HepG2 (cell line): ENCODE measurements at regions not wholly inside any gene's neighbourhood (a gene's known extent, or its start where the extent isn't known, plus 50 kb on each side); places are given as distances from the start of the nearest gene placed in this dataset.

Experiments used
- ATAC-seq: fragments of 200-7000 bp; cut with Tn5 transposase; 3 replicates; pipeline ENCODE4 v1.9.1; 2020; ENCODE audit warnings: mild to moderate bottlenecking, moderate library complexity
- BruUV-seq: library from RNA; stranded (reverse); fragments of 400-500 nt; replicated peaks from 2 replicates; lab custom pipeline; 2021; lab: Mats Ljungman, UMichigan
- CTCF ChIA-PET: fragments of 300-600 bp; formaldehyde crosslinking; extraction: SDS; loops from one replicate; lab custom pipeline; 2021; ENCODE audit warnings: low total read pairs, inconsistent platforms, low intra/inter-chr PET ratio; lab: Yijun Ruan, JAX
- POLR2A ChIA-PET: fragments of 350-600 bp; sonication (Branson Sonifier 250); formaldehyde crosslinking; loops from one replicate; lab custom pipeline; 2020; ENCODE audit warnings: antibody characterized with exemption, inconsistent platforms; lab: Yijun Ruan, JAX
- DNase-seq: peaks from one replicate; pipeline ENCODE4 v3.0.0-alpha.2; 2015; ENCODE audit warnings: low spot score
- FAIRE-seq: peaks from 3 replicates; lab custom pipeline; 2011; peaks lifted over from hg19 to GRCh38; lab: Jason Lieb, UNC
- H2AFZ ChIP-seq: one replicate; pipeline ENCODE4 v1.6.1; 2011; ENCODE audit warnings: low read length, inconsistent platforms
- H3K27ac ChIP-seq: fragments of 300-600 bp; 3 replicates; pipeline ENCODE4 v1.8.0; 2011; ENCODE audit warnings: mixed run types, mild to moderate bottlenecking, mixed read lengths, low read length, inconsistent platforms; ENCODE audit not compliant: insufficient read depth; ENCODE audit errors: extremely low read length
- H3K27me3 ChIP-seq, 2 experiments: fragments of 200-600 bp in 1 of 2; 2 replicates in 1 of 2; 3 replicates in 1 of 2; pipeline versions ENCODE4 v1.6.0 to v1.8.0; 2011; ENCODE audit warnings: low read length in 2 of 2, mild to moderate bottlenecking in 2 of 2, moderate library complexity in 2 of 2, inconsistent platforms in 1 of 2; ENCODE audit not compliant: insufficient read depth in 2 of 2, control insufficient read depth in 1 of 2
- H3K36me3 ChIP-seq, 2 experiments: fragments of 200-600 bp in 1 of 2; replicated peaks in 1 of 2; 2 replicates in 1 of 2; 3 replicates in 1 of 2; pipeline versions ENCODE4 v1.5.1 to v1.8.0; 2011; ENCODE audit warnings: low read length in 2 of 2, inconsistent platforms in 1 of 2; ENCODE audit not compliant: insufficient read depth in 2 of 2, control insufficient read depth in 1 of 2
- H3K4me1 ChIP-seq: 2 replicates; pipeline ENCODE4 v1.5.1; 2012; ENCODE audit warnings: low read length, inconsistent platforms; ENCODE audit not compliant: insufficient read depth
- H3K4me2 ChIP-seq: 2 replicates; pipeline ENCODE4 v1.6.0; 2011; ENCODE audit warnings: low read depth, low read length, inconsistent platforms
- H3K4me3 ChIP-seq, 3 experiments: fragments of 200-600 bp in 1 of 3; sonication (generic), shearing (Covaris generic) in 1 of 3; replicated peaks in 1 of 3; 2 replicates each; pipeline ENCODE4 v1.5.1; 2011 to 2016; ENCODE audit warnings: low read length in 3 of 3, inconsistent platforms in 2 of 3, low read depth in 2 of 3, mild to moderate bottlenecking in 2 of 3, control low read depth in 1 of 3, mixed read lengths in 1 of 3; ENCODE audit not compliant: insufficient read depth in 1 of 3
- H3K79me2 ChIP-seq: one replicate; pipeline ENCODE4 v1.6.1; 2011; ENCODE audit warnings: low read length, inconsistent platforms; ENCODE audit not compliant: insufficient read depth
- H3K9ac ChIP-seq: 2 replicates; pipeline ENCODE4 v1.6.0; 2011; ENCODE audit warnings: mild to moderate bottlenecking, low read depth, low read length, inconsistent platforms; ENCODE audit not compliant: insufficient read depth
- H3K9me3 ChIP-seq: 2 replicates; pipeline ENCODE4 v1.5.1; 2012; ENCODE audit warnings: mild to moderate bottlenecking, low read length
- H4K20me1 ChIP-seq: 2 replicates; pipeline ENCODE4 v1.6.0; 2011; ENCODE audit warnings: inconsistent platforms, mild to moderate bottlenecking, low read length, moderate library complexity; ENCODE audit not compliant: insufficient read depth
- CENPBD1 ChIP-seq: sonication (generic); formaldehyde crosslinking; IDR thresholded peaks from 2 replicates; pipeline ENCODE4 v1.8.0; 2022; ENCODE audit warnings: missing genetic modification reagents, low read depth, mild to moderate bottlenecking, borderline replicate concordance
- ESRRA ChIP-seq: sonication (generic); formaldehyde crosslinking; IDR thresholded peaks from 2 replicates; pipeline ENCODE4 v1.5.1; 2020; ENCODE audit warnings: mild to moderate bottlenecking, low read depth, missing genetic modification reagents
- KLF15 ChIP-seq: sonication (generic); formaldehyde crosslinking; IDR thresholded peaks from 2 replicates; pipeline ENCODE4 v1.8.1; 2023; ENCODE audit warnings: borderline replicate concordance, mild to moderate bottlenecking, inconsistent platforms, missing genetic modification reagents, mixed read lengths
- SOX5 ChIP-seq: IDR thresholded peaks from 2 replicates; pipeline ENCODE4 v1.6.1; 2016; ENCODE audit warnings: borderline replicate concordance
- SRF ChIP-seq: IDR thresholded peaks from 2 replicates; pipeline ENCODE4 v1.6.1; 2011; ENCODE audit warnings: mild to moderate bottlenecking, low read depth, low read length, moderate library complexity
- ZBTB10 ChIP-seq: sonication (generic); formaldehyde crosslinking; IDR thresholded peaks from 2 replicates; pipeline ENCODE4 v1.4.0; 2020; ENCODE audit warnings: missing genetic modification reagents, borderline replicate concordance
- ZBTB43 ChIP-seq: sonication (generic); formaldehyde crosslinking; conservative IDR thresholded peaks from 2 replicates; pipeline ENCODE4 v1.4.0; 2020; ENCODE audit warnings: missing genetic modification reagents
- ZFP62 ChIP-seq: sonication (generic); formaldehyde crosslinking; IDR thresholded peaks from 2 replicates; pipeline ENCODE4 v1.4.0; 2020; ENCODE audit warnings: missing genetic modification reagents
- ZNF20 ChIP-seq: sonication (generic); formaldehyde crosslinking; IDR thresholded peaks from 2 replicates; pipeline ENCODE4 v1.4.0; 2020; ENCODE audit warnings: mild to moderate bottlenecking, moderate library complexity, missing genetic modification reagents
- WGBS: methylation state at CpG from one replicate; pipeline ENCODE4 v1.1.6; 2017; ENCODE audit warnings: low lambda C conversion rate; 5-methylcytosine and 5-hydroxymethylcytosine counted together
- in situ Hi-C: cut with HindIII; loops from 2 replicates; pipeline ENCODE4 v1.10.0; 2017; ENCODE audit warnings: low pct_unique_long_range_greater_than_20kb; ENCODE audit not compliant: extremely low pct_ligation_motif_present
- intact Hi-C: fragments of 100-400 bp; cut with micrococcal nuclease; formaldehyde crosslinking; loops from one replicate; pipeline ENCODE4 v1.10.0; 2022; ENCODE audit not compliant: unreplicated experiment

GRCh38 chr11:127458561-127458960, 458.0 kb upstream of the KIRREL3 start:
- TF ChIP-seq SRF (no peak), ZFP62 (CRISPR knock-in tag) (no peak), ZBTB43 (no peak), KLF15 (no peak), ZNF20 (CRISPR knock-in tag) (no peak), SOX5 (CRISPR knock-in tag) (no peak), ZBTB10 (CRISPR knock-in tag) (no peak), ESRRA (CRISPR knock-in tag) (no peak), CENPBD1 (CRISPR knock-in tag) (no peak)
- ChIA-PET POLR2A (no interaction called here), CTCF (no interaction called here)
- no TSS peak for BruUV-seq
- 0% methylated on average over 2 of the region's 2 CpGs for WGBS
- Histone ChIP-seq H3K27ac (no peak overlapping the region), H3K4me2 (no peak overlapping the region), H4K20me1 (no peaks in the 10 kb centered on the region), H3K4me3 (no peak overlapping the region), H3K79me2 (no peaks in the 10 kb centered on the region), H2AFZ (no peak overlapping the region), H3K9me3 (0 out of 2 replicates have a peak, but pooled peaks cover 3% of the 10 kb centered on the region), H3K27me3 (no peaks in the 10 kb centered on the region), H3K4me1 (no peaks in the 10 kb centered on the region), H3K9ac (no peak overlapping the region), H3K36me3 (no peaks in the 10 kb centered on the region)
- ATAC-seq (no peak), DNase-seq (no peak), FAIRE-seq (no peak)
- in situ Hi-C loops (no loop called here), intact Hi-C loops (no loop called here)
